GM12874 (cell line): ENCODE measurements at regions not wholly inside any gene's neighbourhood (a gene's known extent, or its start where the extent isn't known, plus 50 kb on each side); places are given as distances from the start of the nearest gene placed in this dataset.

Experiments
- TF ChIP-seq, protein P1 (sequence below): IDR thresholded peaks from 2 replicates; pipeline ENCODE4 v1.5.1; 2011; ENCODE audit warnings: low read depth, mild to moderate bottlenecking, control low read depth, low read length, moderate library complexity; ENCODE audit not compliant: insufficient read depth

- TF ChIP-seq, protein P1, sequence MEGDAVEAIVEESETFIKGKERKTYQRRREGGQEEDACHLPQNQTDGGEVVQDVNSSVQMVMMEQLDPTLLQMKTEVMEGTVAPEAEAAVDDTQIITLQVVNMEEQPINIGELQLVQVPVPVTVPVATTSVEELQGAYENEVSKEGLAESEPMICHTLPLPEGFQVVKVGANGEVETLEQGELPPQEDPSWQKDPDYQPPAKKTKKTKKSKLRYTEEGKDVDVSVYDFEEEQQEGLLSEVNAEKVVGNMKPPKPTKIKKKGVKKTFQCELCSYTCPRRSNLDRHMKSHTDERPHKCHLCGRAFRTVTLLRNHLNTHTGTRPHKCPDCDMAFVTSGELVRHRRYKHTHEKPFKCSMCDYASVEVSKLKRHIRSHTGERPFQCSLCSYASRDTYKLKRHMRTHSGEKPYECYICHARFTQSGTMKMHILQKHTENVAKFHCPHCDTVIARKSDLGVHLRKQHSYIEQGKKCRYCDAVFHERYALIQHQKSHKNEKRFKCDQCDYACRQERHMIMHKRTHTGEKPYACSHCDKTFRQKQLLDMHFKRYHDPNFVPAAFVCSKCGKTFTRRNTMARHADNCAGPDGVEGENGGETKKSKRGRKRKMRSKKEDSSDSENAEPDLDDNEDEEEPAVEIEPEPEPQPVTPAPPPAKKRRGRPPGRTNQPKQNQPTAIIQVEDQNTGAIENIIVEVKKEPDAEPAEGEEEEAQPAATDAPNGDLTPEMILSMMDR = no peak
Measured at GRCh38 chr11:112670806-112671570, 290.2 kb upstream of the NCAM1 start.

DNA sequence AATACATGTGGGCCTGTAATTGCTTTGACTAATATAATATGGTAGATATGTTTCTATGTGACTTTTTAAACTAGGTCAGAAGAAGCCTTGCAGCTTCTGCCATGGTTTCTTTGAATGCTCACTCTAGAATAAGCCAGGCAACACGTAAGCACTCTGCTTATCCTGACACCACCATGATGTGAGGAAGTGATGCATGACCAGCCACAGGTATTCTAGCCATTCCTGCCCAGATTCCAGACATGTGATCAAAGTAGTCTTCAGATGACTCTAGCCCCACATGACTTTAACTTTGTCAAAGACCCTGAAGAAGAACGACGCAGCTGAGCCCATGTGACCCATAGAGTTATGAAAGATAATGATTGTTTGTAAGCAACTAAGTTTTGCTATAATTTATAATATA lies 276.1 kb upstream of the NCAM1 start:
- TF ChIP-seq, protein P1 = no peak

- TF ChIP-seq, protein P1 = no peak
Measured at GRCh38 chr11:112689851-112690250, 271.4 kb upstream of the NCAM1 start.

- TF ChIP-seq, protein P1 = no peak
Measured at GRCh38 chr11:112693781-112694180, 267.4 kb upstream of the NCAM1 start.

- TF ChIP-seq, protein P1 = no peak
Measured at GRCh38 chr11:112694245-112694644, 267.0 kb upstream of the NCAM1 start.

DNA sequence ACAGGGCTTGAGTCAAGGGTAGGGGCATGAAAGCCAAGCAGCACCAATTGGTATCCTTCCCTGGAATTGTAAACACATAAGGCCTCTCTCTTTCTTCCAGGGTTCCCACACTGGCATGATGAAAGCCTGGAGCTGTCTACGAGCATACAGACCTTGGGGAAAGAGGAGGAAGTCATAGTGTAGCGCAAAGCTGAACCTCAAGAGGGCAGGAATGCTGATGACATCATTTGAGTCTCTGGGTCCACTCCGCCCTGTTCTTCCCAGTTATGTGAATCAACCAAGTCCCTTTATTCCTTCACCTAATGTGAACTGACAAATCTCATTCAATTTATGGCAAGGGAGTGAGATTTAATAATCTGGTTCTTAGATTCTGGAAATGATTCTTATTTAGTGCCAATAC lies 266.4 kb upstream of the NCAM1 start:
- TF ChIP-seq, protein P1 = no peak

GRCh38 chr11:112697391-112698178 lies 263.6 kb upstream of the NCAM1 start:
- TF ChIP-seq, protein P1 = no peak
